HG03045 (cell line): ENCODE measurements at regions not wholly inside any gene's neighbourhood (a gene's known extent, or its start where the extent isn't known, plus 50 kb on each side); places are given as distances from the start of the nearest gene placed in this dataset.

Experiments used
- ATAC-seq: cut with Tn5 transposase; IDR thresholded peaks from one replicate; pipeline ENCODE4 v1.9.1; 2021; ENCODE audit warnings: mild to moderate bottlenecking, moderate library complexity; ENCODE audit not compliant: unreplicated experiment

- no peak for ATAC-seq
Observed at GRCh38 chr4:89439533-89439932, 131.9 kb upstream of the GPRIN3 start.

GRCh38 chr4:89438102-89438831 is 130.7 kb upstream of the GPRIN3 start:
- ATAC-seq, result no peak

DNA sequence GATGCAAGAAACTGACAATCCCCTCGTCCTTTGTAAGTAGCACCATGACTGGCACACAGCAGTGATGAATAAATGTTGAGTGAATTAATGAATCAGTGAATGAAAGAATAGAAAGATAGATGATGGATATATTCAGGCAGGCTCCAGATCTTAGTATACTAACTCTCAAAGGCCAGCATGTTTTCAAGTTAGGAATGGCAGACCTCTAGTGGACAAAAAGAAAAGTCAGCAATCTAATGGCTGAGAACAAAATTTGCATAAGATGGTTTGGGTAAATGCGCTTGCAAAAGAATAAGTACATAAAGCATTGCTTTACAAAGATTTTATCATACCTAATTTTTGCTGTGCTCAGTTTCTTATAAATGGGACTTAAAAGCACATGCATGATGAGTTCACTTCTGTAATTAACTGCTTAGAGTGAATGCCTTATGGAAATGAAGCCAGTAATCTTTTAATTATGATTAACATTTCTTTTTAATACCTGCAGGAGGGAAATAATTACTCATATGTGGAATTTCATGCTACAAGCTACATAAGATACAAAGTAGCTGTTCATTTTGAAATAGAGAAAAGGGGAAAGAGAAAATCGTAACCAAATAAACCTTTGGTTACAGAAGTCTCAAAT is 126.9 kb upstream of the GPRIN3 start:
- no peak for ATAC-seq

- no peak for ATAC-seq
Observed at GRCh38 chr4:89427782-89428181, 120.2 kb upstream of the GPRIN3 start.

- ATAC-seq, result no peak
Observed at GRCh38 chr4:89425023-89425422, 117.4 kb upstream of the GPRIN3 start.

DNA sequence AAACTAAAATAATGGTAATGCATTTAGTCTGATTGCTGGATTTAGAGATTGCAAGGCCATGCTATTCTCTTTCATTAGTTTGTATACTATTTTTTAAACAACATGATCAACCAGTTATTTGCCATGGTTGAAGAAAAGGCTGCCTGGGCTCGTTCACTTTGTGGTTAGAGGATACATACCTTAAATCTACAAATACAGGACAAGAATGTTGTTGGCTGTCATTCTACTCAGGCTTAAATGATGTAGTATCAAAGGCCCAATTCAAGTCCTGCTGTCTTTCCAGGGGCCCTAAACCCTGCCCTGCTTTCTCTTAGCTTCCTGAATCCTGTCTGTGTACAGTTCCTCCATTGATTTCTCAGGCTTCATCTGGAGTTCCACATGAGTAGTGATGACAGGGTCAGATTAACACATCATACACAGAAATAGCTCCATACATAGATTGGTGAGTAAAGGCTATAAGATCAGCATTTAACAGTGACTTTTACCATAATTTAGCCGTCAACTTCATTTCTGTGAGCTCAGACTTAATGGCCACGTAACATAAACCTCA is 114.9 kb upstream of the GPRIN3 start:
- ATAC-seq, result no peak

DNA sequence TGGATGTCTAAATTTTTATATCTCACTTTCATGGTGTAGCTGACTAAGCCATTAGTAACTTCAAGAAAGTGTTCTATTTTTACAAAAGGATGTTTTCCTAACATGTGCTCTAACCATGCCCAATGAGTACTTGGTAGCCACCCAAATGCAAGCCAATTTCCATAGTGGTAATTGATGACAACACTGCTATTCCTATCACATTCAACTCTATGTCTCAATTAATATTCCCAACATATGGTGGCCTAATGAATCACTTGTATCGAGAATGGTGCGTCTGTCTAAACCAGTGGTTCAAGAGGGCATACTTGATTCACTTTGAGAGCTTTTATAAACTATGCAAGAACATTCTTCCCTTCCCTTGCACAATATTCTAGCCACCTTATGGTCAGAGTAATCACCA is 112.9 kb upstream of the GPRIN3 start:
- no peak for ATAC-seq

DNA sequence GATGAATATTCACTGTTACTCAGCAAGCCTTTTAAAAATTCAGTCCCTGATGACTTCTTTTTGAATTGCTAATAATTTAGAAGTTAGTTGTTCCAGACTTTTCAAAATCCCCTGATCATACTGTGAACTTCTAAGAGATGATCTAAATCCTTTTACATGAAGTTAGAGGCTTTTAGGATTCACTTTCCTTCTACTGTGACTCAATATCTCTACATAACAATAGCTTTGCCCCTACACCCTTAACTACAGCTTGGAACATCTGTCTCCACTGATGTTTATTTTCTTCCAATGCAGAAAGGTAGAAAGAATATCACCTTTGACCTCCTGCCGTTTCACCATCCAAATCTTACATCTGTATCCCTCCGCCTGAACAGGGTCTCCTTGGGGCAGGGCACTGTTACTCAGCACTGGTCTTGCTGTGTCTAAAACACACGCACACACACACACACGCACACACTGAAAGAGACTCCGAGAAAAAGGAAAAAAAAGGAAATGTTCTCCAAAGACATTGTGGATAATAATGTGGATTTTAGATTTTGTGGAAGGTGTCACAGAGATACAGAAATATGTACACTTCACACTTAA is 111.6 kb upstream of the GPRIN3 start:
- no peak for ATAC-seq

DNA sequence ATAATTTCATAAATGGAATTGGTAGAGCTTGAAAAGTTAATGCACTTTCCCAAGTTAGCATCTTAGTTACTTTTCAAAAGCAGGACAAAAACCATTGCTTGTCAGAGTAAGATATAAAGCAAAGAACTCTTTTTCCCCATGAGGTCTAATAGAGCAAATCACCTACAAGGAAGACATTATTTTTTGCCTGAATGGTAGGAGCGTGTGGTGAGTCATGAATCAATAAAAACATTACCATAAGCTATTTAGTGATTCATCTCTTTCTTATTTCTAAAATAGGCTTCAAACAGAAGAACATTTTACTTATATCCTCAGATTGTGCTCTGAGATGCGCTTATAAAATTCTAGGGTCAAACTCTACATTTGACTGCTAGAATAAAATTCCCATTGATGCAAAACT is 109.4 kb upstream of the GPRIN3 start:
- no peak for ATAC-seq

GRCh38 chr4:89413518-89413917 is 105.9 kb upstream of the GPRIN3 start:
- ATAC-seq, result no peak

GRCh38 chr4:89411539-89412309 is 104.1 kb upstream of the GPRIN3 start:
- ATAC-seq, result no peak

DNA sequence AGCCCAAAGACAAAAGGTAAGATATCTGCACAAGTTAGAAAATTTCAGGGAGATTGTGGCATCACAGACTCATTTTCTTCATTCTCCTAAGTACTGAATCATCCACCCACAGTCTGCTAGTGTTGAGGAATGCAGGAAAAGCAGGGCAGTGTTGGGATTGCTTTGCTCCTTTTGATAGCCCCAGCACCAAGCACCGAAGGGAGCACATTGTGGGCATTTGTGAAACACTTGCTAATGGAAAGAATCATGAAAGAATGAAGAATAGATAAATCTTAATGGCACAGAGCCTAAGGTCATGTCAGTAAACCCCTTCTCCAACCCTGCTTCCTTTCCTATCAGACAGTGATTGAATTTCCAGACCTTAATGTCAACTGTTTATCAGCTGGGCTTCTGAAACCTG is 103.1 kb upstream of the GPRIN3 start:
- no peak for ATAC-seq

DNA sequence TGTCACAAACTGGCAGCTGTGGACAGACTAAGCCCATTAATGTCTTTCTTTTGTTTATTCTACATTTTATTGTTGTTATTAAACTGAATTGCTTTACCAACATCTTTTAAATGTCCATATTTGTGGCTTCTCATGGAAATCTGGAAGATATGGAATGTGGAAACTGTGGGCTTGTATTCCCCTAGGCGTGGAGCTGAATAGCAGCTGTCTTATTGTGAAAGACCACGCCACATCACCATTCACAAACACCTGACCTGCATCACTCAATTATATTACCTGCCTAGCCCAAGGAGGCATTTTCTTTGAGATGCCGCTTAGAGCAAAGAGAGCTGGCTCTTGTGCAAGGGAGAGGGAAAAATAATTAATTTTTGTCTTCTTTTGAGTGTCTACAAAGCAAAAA is 96.9 kb upstream of the GPRIN3 start:
- ATAC-seq, result no peak

GRCh38 chr4:89403826-89404225 is 96.2 kb upstream of the GPRIN3 start:
- ATAC-seq, result no peak

DNA sequence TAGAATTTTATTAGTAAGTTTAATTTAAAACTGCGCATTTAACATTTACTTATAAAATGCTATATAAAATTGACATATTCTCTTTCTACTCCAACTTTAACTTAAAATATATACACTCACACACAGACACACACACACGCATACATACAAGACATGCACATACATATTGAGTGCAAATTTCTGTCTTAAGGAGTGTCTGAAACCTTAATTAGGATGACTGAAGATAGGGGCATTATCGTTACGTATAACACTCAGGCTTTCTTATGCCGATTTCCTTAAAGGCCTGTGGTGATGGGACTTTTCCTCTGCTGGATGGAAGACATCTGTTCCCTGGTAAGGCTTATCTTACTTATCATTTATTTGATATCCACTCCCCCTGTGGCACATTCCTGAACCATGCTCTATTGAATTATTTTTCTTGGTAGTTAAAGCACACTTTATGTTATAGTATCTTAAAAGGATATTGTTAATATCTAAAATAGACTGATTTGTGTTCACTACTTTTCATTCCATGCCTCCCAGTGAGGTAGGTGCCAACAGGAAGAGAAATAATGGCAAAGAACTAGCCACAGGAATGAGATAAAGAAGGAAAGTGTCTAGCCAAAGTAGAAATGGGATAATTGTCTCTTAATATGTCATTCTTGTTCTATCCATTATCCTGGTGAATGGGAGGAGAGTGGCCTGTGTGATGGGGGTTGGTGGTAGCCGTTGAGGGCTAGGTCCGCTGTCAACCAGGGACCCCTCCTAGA is 92.9 kb upstream of the GPRIN3 start:
- no peak for ATAC-seq

- ATAC-seq, result no peak
Observed at GRCh38 chr4:89398644-89399043, 91.0 kb upstream of the GPRIN3 start.

DNA sequence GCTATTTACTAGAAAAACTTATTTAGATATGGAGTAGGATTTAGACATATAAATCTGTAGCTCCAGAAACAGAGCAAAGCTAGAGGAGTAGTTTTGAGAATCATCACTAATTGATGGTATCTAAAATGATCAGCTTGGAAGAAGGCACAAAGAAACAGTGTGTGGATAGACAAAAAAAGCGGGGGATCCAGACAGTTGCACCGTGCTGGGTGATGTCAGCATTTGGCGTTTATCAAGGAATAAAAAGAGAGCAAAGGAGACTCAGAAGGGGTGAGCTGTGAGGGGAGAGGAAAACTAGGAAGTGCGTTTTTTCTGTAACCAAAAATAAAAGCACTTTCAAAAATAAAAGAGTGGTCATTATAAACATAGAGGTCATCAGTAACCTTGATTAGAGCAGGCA is 90.5 kb upstream of the GPRIN3 start:
- no peak for ATAC-seq

DNA sequence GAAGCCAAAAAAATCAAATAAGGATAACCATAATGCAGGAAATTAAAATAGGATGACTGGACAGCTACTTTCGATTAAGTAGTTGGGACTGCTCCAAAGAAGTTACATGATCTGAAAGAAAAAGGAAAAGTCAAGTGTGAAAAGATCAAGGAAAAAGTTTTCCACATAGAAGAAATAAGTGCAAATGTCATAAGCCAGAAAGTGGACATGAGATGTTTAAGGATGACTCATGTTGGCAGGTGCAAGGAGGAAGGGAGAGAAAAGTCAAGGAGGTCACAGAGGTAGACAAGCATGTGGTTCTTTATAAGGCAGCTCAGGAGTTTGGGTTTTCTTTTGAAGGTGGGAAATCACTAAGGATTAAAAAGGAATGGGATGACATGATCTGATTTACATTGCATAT is 89.8 kb upstream of the GPRIN3 start:
- ATAC-seq, result no peak

DNA sequence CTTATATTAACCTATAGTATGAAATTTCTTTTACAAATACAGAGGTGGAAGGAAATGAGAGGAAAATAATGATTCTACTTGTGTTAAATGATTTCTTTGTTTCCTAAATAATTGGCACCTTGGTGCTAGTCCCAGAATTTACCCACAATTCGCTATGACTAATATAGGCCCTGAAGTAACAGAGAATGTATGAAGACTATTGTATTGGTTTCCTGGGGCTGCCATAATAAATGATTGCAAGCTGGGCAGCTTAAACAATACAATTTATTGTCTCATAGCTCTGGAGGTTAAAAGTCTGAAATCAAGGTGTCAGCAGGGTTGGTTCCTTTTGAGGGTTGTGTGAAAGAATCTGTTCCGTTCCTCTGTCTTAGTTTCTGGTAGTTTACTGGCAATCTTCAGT is 74.8 kb upstream of the GPRIN3 start:
- ATAC-seq, result no peak

DNA sequence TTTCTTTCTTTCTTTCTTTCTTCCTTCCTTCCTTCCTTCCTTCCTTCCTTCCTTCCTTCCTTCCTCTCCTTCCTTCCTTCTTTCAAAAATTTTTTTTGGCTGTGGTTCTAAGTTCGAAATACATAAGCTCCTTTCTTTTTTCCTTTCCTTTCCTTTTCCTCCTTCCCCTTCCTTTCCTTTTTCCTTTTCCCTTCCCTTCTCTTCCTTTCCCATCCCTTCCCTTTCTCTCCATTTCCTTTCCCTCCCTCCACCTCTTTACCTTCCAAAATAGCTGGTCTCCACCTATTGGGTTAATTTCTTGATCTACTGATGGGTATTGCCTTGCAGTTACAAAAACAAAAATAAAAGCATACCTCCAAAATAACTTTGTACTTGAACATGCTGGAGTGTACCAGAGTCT is 73.4 kb upstream of the GPRIN3 start:
- ATAC-seq, result no peak
